Activated CD8-positive, alpha-beta T cell treated with anti-CD3 and anti-CD28 coated beads, Interleukin-2, amount 10 ng/mL, durations not matched to agents 7 days and 5 days (primary cell): ENCODE measurements at regions not wholly inside any gene's neighbourhood (a gene's known extent, or its start where the extent isn't known, plus 50 kb on each side); places are given as distances from the start of the nearest gene placed in this dataset.

Experiments used
- ATAC-seq: fragments of 150-1000 bp; cut with Tn5 transposase; one replicate; pipeline ENCODE4 v1.10.0; 2021; ENCODE audit warnings: moderate library complexity
- CTCF ChIA-PET: fragments of 350-600 bp; sonication (Branson Sonifier 250); formaldehyde crosslinking; loops from one replicate; lab custom pipeline; 2021; ENCODE audit warnings: antibody characterized with exemption; lab: Charles Lee
- POLR2A ChIA-PET: fragments of 350-600 bp; sonication (Branson Sonifier 250); formaldehyde crosslinking; loops from one replicate; lab custom pipeline; 2021; ENCODE audit warnings: antibody characterized with exemption; lab: Charles Lee
- DNase-seq: peaks from one replicate; pipeline ENCODE4 v3.0.0-alpha.2; 2020
- H3K27ac Mint-ChIP-seq: one replicate; pipeline ENCODE4 v1.8.0; 2021; ENCODE audit warnings: mild to moderate bottlenecking, mixed read lengths
- H3K27me3 Mint-ChIP-seq: one replicate; pipeline ENCODE4 v1.8.0; 2021; ENCODE audit warnings: low read depth, mixed read lengths
- H3K36me3 Mint-ChIP-seq: one replicate; pipeline ENCODE4 v1.8.0; 2021; ENCODE audit warnings: low read depth, mixed read lengths
- H3K4me1 Mint-ChIP-seq: one replicate; pipeline ENCODE4 v1.8.0; 2021; ENCODE audit warnings: low read depth, mixed read lengths
- H3K4me3 Mint-ChIP-seq: one replicate; pipeline ENCODE4 v1.8.0; 2021; ENCODE audit warnings: mild to moderate bottlenecking, mixed read lengths
- H3K9me3 Mint-ChIP-seq: one replicate; pipeline ENCODE4 v1.8.0; 2022; ENCODE audit warnings: mixed read lengths; ENCODE audit not compliant: insufficient read depth

DNA sequence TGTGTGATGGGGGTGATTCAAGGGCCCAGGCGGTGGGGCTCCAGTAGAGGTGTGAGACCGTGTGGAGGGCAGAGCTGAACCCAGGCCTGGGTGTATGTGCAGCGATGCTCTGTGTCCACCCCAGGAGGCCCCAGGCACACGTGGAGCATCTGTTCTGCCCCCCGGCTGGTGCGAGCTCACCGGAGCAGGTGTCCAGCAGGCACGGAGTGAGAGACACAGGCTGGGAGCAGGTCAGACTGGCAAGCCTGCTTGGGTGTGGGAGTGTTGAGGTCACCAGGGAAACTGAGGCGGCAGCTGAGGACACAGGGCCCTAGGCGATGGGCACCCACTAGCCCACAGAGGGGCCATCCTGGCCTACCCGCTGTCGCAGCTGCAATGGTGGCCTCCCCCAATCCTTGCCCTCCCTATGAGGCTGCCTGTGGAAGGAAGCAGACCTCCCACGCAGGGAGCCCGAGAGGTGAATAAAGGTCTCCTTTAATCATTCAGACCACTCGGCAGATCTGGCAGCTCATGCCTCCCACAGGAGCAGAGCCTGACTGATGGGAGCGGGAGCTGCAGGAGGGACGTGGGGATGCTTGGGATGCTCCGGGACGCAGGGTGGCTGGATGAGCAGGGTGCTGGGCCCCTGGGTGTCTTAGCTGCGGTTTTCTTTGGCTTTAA lies 1165.1 kb downstream of the BRD1 start:
- ChIA-PET POLR2A (no interaction called here), CTCF (no interaction called here)

DNA sequence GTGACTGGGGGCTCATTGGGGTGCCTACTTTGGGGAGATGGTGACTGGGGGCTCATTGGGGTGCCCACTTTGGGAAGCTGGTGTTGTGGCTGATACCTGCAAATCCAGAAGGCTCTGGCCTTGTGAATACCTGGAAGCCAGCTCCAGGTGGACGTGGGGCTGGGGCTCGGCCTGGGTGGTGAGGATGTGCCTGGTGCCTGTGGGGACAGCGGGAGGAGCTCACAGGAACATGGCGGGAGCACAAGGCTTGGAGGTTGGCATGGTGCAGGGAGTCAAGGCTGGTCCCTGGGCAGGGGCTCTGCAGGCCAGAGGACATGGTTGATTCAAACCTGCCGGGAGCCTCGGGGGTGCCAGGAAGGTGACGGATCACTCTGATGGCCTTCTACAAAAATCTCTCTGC lies 1165.7 kb downstream of the BRD1 start:
- no peak for DNase-seq
- H3K36me3 Mint-ChIP-seq = no peaks in the 10 kb centered on the region
- ATAC-seq = no peak
- no peaks in the 10 kb centered on the region for H3K27me3 Mint-ChIP-seq
- ChIA-PET CTCF (no interaction called here), POLR2A (no interaction called here)
- no peak overlapping the region for H3K27ac Mint-ChIP-seq
- H3K9me3 Mint-ChIP-seq = peaks cover 21% of the 10 kb centered on the region
- H3K4me1 Mint-ChIP-seq = no peaks in the 10 kb centered on the region
- H3K4me3 Mint-ChIP-seq = no peak overlapping the region

More for the DNA sequence above, 1165.1 kb downstream of the BRD1 start:
- no peak overlapping the region for H3K4me3 Mint-ChIP-seq
- peaks cover 21% of the 10 kb centered on the region for H3K9me3 Mint-ChIP-seq
- H3K4me1 Mint-ChIP-seq = no peaks in the 10 kb centered on the region
- no peak overlapping the region for H3K27ac Mint-ChIP-seq
- H3K27me3 Mint-ChIP-seq = no peaks in the 10 kb centered on the region
- DNase-seq (no peak), ATAC-seq (no peak)
- H3K36me3 Mint-ChIP-seq = no peaks in the 10 kb centered on the region

DNA sequence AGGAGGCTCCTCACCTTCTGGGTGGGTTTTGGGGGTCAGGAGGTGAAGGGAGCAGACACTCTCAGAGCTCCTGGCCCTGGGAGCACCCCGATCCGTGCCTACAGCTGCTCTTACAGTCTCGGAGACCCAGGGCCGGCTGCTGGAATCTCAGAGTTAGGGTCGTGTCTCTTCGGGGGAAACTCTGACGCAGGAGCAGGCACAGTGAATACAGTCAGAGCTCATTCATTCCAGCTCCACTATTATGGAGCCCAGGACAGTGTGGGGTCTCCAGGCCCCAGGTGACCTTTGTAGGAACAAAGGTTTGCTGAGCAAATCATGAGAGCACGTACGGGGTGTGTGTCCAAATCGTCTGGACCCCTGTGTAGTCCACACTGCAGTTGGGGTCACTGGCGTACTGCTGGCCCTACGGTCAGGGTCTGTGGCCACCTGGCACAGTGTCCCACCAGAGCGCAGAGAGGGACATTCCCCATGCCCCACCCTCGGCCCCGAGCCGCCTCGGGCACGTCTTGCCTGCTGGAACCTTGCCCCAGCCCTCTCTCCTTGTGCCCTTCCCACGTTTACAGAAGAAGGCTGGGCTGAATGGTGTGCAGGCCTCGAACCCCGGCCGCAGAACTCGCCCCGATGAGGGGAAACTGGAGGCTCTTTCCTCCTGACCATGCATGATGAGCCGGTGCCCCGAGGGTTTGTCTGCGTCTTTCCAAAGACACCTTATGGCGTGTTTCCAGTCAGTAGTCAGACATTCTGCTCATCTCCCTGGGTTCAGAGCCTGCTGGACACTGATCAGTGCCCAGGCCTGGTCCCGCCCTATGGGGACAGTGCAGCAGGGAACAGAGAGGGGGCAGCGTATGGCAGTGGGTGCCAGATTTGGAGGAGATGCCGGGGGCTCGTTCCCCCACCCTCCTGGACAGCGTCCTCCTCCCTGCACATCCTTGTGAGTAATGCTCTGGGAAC lies 1166.6 kb downstream of the BRD1 start:
- Mint-ChIP-seq H3K36me3 (no peaks in the 10 kb centered on the region), H3K4me3 (no peak overlapping the region), H3K9me3 (peaks cover 21% of the 10 kb centered on the region), H3K27me3 (no peaks in the 10 kb centered on the region), H3K27ac (no peak overlapping the region), H3K4me1 (no peaks in the 10 kb centered on the region)
- ChIA-PET CTCF (no interaction called here), POLR2A (no interaction called here)
- DNase-seq = no peak
- no peak for ATAC-seq

GRCh38 chr22:48660104-48660789 lies 1167.4 kb downstream of the BRD1 start:
- H3K9me3 Mint-ChIP-seq = peaks cover 18% of the 10 kb centered on the region
- ATAC-seq (no peak), DNase-seq (no peak)
- no peak overlapping the region for H3K4me3 Mint-ChIP-seq
- H3K27me3 Mint-ChIP-seq = no peaks in the 10 kb centered on the region
- ChIA-PET POLR2A (no interaction called here), CTCF (no interaction called here)
- H3K27ac Mint-ChIP-seq = no peak overlapping the region
- H3K4me1 Mint-ChIP-seq = no peaks in the 10 kb centered on the region
- no peaks in the 10 kb centered on the region for H3K36me3 Mint-ChIP-seq

DNA sequence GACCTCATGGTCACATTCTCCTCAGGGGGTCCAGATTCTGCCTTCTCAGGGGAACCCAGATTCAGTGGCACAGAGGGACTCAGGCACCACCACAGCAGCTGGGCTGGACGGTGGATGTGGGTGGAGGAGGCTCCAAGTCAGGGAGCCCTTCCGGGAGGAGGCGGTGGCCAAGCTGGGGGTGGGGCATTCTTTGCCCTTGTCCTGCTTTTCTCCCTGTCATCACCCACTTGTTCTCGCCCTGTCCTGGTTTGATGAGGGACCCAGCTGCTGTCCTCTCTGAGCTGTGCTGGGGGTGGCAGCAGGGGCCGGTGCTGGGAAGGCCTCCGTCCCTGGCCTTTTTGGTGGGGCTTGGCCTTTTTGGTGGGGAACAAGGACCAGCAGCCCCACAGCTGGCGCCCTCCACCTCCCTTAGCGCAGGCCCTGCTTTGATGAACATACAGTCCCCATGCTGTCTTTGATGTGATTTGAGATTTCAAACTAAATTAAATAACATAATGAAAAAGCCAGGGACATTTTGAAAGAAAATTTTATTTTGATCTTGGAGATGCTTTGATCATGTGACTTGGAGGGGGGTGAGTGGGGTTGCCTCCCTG lies 1168.2 kb downstream of the BRD1 start:
- Mint-ChIP-seq H3K36me3 (no peaks in the 10 kb centered on the region), H3K9me3 (peaks cover 16% of the 10 kb centered on the region), H3K4me3 (no peak overlapping the region), H3K27ac (no peak overlapping the region), H3K27me3 (no peaks in the 10 kb centered on the region), H3K4me1 (no peaks in the 10 kb centered on the region)
- CTCF ChIA-PET = no interaction called here
- DNase-seq = no peak
- POLR2A ChIA-PET = no interaction called here
- no peak for ATAC-seq

GRCh38 chr22:48658871-48659270 lies 1168.8 kb downstream of the BRD1 start:
- ATAC-seq = no peak
- ChIA-PET CTCF (no interaction called here), POLR2A (no interaction called here)
- H3K27ac Mint-ChIP-seq = no peak overlapping the region
- H3K9me3 Mint-ChIP-seq = peaks cover 11% of the 10 kb centered on the region
- H3K36me3 Mint-ChIP-seq = no peaks in the 10 kb centered on the region
- no peaks in the 10 kb centered on the region for H3K4me1 Mint-ChIP-seq
- no peak overlapping the region for H3K4me3 Mint-ChIP-seq
- DNase-seq = no peak
- H3K27me3 Mint-ChIP-seq = no peaks in the 10 kb centered on the region

GRCh38 chr22:48658246-48658645 lies 1169.4 kb downstream of the BRD1 start:
- H3K36me3 Mint-ChIP-seq = no peaks in the 10 kb centered on the region
- DNase-seq (no peak), ATAC-seq (no peak)
- CTCF ChIA-PET = no interaction called here
- no peaks in the 10 kb centered on the region for H3K4me1 Mint-ChIP-seq
- POLR2A ChIA-PET = no interaction called here
- no peak overlapping the region for H3K27ac Mint-ChIP-seq
- no peaks in the 10 kb centered on the region for H3K27me3 Mint-ChIP-seq
- no peak overlapping the region for H3K4me3 Mint-ChIP-seq
- H3K9me3 Mint-ChIP-seq = peaks cover 5% of the 10 kb centered on the region

DNA sequence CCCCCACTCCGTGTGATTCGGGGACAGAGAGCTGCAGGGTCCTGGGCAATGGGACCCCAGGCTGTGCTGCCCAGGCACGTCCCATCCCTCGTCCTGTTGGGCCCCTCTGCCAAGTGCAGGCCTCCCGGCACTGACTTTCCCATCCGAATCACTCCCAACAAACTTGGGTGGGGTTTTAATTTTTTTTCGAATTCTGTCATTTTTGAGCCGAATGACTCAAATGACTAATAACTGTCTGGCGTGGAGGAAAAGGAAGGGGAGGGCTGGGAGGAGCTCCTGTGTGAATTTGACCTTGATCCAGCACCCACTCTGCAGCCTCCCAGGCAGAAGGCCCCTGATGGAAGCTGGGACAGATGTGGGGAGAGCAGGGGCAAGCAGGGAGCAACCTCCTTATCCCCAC lies 1173.2 kb downstream of the BRD1 start:
- Mint-ChIP-seq H3K36me3 (no peaks in the 10 kb centered on the region), H3K27ac (no peak overlapping the region), H3K4me3 (no peak overlapping the region), H3K9me3 (no peaks in the 10 kb centered on the region), H3K4me1 (no peaks in the 10 kb centered on the region), H3K27me3 (no peaks in the 10 kb centered on the region)
- ChIA-PET POLR2A (no interaction called here), CTCF (no interaction called here)
- DNase-seq (no peak), ATAC-seq (no peak)

DNA sequence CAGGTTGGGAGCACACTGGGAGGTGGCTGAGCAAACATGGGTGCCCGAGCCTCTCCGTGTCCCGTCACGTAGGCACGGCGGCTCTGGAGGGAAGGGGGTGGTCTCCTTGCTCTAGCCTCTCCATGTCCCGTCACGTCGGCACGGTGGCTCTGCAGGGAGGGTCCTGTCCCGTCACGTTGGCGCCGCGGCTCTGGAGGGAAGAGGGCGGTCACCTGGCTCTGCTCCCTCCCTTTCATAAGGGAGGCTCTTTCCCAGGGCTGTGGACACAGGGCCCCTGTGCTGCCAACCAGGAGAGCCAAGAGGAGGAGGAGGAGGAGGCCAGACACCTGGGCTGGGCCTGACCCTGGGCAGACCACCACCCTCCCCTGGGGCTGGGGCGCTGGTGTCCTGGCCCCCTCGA lies 1173.7 kb downstream of the BRD1 start:
- no peak for DNase-seq
- H3K4me3 Mint-ChIP-seq = no peak overlapping the region
- no peaks in the 10 kb centered on the region for H3K4me1 Mint-ChIP-seq
- no peaks in the 10 kb centered on the region for H3K9me3 Mint-ChIP-seq
- H3K27ac Mint-ChIP-seq = no peak overlapping the region
- no peaks in the 10 kb centered on the region for H3K36me3 Mint-ChIP-seq
- POLR2A ChIA-PET = no interaction called here
- no peak for ATAC-seq
- CTCF ChIA-PET = no interaction called here
- H3K27me3 Mint-ChIP-seq = no peaks in the 10 kb centered on the region

- Mint-ChIP-seq H3K9me3 (no peaks in the 10 kb centered on the region), H3K27me3 (no peaks in the 10 kb centered on the region), H3K27ac (no peak overlapping the region), H3K4me1 (no peaks in the 10 kb centered on the region), H3K4me3 (no peak overlapping the region), H3K36me3 (no peaks in the 10 kb centered on the region)
- ChIA-PET CTCF (no interaction called here), POLR2A (no interaction called here)
- ATAC-seq = no peak
- DNase-seq = no peak
These were observed 1174.4 kb downstream of the BRD1 start for GRCh38 chr22:48653306-48653705.

GRCh38 chr22:48652796-48653195 lies 1174.9 kb downstream of the BRD1 start:
- Mint-ChIP-seq H3K4me3 (no peak overlapping the region), H3K4me1 (no peaks in the 10 kb centered on the region), H3K36me3 (no peaks in the 10 kb centered on the region), H3K27ac (no peak overlapping the region), H3K9me3 (no peaks in the 10 kb centered on the region), H3K27me3 (no peaks in the 10 kb centered on the region)
- ChIA-PET POLR2A (no interaction called here), CTCF (no interaction called here)
- DNase-seq (no peak), ATAC-seq (no peak)
